GM18517 (cell line): ENCODE measurements at regions not wholly inside any gene's neighbourhood (a gene's known extent, or its start where the extent isn't known, plus 50 kb on each side); places are given as distances from the start of the nearest gene placed in this dataset.
"Not testable (repeated sequence)": the region's sequence is repeated elsewhere in the genome, so short reads cannot be mapped to it uniquely, and the experiment has no call there.

Source experiments
- ATAC-seq: cut with Tn5 transposase; IDR thresholded peaks from one replicate; pipeline ENCODE4 v1.9.1; 2021; ENCODE audit warnings: mild to moderate bottlenecking, moderate library complexity; ENCODE audit not compliant: unreplicated experiment

DNA sequence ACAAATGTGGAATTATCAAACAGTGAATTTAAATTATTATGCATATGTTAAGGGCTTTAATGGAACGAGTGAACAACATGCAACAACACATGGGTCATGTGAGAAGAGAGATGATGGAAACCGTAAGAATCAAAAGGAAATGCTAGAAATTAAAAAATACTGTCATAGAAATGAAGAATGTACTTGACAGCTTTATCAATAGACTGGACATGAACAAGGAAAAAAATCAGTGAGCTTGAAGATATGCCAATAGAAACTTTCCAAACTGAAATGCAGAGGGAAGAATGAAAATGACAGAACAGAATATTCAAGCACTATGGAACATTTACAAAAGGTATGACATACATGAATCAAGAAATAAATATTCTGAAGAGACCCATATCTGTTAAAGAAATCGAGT, 117.7 kb upstream of the KCNJ3 start:
- ATAC-seq, result no peak

GRCh38 chr2:154582694-154583093, 115.8 kb upstream of the KCNJ3 start:
- ATAC-seq, result not testable (repeated sequence)

DNA sequence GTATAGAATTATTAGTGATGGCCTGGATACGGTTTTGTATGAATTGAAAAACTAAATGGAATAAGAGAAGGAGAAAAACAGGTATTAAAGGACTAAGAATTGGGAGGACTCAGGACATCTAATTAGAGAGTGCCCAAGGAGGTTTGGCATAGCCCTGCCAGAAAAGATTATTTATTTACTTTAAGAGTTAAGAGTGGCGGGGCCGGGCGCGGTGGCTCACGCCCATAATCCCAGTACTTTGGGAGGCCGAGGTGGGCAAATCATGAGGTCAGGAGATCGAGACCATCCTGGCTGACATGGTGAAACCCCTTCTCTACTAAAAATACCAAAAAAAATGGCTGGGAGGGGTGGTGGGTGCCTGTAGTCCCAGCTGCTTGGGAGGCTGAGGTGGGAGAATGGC, 115.2 kb upstream of the KCNJ3 start:
- not testable (repeated sequence) for ATAC-seq

GRCh38 chr2:154587739-154588138, 110.8 kb upstream of the KCNJ3 start:
- no peak for ATAC-seq

DNA sequence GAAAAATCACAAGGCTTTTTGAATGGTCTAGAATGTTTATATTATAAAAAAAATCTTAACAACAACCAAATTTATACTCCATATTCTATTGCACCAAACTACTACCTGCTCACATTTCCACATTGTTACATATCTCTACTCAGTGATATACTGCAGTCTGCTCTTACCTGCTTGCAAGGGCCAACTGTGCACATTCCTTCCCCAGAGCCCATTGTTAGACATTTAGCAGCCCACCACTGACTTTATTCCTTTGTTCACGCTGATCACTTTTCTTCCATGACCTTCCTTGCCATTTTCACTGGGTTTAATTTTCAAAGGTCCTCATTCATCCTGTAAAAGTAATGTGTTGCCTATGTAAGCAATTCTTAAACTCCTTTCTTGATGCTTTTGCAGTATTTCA, 109.7 kb upstream of the KCNJ3 start:
- no peak for ATAC-seq

DNA sequence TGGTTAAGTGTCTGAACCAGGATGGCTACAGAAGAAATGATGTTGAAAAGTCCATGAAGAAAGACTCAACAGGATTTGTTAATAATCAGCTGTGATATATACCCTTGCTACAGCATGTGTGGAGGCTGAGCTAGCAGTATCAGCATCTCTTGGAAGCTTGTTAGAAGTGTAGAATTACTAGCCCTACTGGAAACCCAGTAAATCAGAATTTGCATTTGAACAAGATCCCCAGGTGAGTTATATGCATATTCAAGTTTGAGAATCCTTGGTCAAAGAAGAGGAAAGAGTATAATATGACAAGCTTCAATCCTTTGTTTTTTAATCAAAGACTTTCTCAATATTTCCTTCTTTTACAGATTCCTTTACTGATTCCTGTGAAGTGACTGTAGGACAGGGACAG, 109.0 kb upstream of the KCNJ3 start:
- ATAC-seq, result no peak

- ATAC-seq, result no peak
Measured at GRCh38 chr2:154591294-154591820, 107.1 kb upstream of the KCNJ3 start.

DNA sequence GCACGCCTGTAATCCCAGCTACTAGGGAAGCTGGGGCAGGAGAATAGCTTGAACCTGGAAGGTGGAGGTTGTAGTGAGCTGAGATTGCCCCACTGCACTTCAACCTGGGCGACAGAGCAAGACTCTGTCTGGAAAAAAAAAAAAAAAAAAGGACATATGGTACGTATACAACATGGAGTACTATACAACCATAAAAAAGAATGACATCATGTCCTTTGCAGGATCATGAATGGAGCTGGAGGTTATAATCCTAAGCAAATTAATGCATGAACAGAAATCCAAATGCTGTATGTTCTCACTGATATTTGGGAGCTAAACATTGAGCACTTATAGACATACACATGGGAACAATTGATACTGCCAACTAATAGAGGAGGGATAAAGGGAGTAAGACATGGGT, 99.3 kb upstream of the KCNJ3 start:
- ATAC-seq, result no peak

DNA sequence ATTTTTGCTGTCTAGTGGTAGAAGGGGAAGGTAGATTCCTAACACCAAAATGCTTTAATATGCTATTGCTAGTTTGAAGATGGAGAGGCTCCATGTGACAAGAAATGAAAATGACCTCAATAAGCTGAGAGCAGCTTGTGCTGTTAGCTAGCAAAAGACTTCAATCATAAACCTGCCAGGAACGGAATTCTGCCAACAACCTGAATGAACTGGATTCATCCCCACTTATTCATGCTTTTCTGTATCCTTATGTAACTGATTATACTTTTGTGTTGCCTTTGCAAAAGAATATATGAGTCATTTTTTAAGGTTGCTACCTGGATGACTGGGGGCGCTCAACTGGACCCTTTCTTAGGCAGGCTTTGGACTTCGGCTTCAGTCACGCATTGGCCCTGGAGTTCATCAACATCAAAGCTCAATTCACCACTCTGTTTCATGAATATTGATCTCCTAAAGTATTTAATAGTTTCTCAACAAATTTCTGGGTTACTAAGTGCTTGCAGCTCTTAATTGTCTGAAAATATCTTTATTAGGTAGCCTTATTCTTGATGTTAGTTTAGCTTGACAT, 97.5 kb upstream of the KCNJ3 start:
- ATAC-seq, result no peak

DNA sequence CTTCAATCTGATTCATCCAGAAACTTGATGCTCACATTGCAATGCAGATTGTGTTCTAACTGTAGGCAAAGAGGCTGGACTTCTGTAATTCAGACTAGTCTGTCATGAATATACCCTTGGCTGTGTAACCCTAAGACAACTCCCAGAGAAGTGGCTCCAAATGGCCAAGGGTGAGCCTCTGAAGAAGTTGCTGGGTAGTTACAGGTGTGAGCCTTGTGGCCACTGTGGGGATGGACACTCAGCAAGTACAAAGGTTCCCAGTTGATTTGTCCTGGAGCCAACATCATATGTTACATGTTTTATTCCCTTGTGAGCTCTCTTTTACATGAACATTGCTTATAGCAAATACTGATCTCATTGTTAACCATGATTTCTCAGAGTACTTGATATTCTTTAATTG, 94.8 kb upstream of the KCNJ3 start:
- no peak for ATAC-seq

DNA sequence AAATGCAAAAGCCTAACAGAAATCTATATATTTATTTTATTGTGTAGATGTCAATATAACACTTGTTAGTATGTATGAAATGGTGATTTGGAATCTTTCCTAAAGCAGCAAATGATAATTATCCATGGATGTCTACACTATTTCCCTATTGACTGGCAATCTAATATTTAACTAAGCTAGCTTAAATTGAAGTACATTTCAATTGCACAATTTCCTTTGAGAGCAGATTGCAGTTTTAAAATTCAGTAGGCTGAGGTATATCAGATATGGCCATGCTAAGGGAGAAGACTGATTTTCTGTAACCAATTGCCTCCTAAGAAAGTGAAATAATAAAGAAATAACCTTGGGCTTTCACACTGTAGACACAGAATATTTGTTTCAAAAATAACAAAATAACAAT, 90.1 kb upstream of the KCNJ3 start:
- no peak for ATAC-seq

- no peak for ATAC-seq
Measured at GRCh38 chr2:154614906-154615305, 83.6 kb upstream of the KCNJ3 start.

DNA sequence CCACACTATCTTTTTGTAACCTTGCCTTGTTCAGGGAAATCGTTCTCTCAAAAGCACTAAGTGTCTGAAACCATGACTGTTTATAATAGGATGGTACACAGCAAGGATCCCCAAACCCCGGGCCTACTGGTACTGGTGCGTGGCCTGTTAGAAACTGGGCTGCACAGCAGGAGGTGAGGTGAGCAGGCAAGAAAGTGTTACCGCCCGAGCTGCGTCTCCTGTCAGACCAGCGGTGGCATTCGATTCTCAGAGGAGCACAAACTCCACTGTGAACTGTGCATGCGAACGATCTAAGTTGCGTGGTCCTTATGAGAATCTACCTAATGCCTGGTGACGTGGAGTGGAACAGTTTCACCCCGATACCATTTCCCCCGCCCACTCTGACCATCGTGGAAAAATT, 81.8 kb upstream of the KCNJ3 start:
- ATAC-seq, result no peak

DNA sequence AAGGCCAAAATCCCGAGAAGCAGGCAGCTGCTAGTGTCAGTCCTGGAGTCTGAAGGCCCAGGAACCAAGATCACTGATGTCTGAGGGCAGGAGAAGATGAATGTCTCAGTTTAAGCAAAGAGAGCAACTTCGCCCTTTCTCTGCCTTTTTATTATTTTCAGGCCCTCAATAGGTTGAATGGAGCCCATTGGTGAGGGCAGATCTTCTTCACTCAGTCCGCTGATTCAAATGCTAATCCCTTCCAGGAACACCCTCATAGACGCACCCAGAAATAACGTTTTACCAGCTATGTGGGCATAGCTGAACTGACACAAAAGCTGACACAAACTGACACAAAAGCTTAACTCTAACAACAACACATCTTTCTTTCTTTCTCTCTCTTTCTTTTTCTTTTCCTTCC, 78.0 kb upstream of the KCNJ3 start:
- ATAC-seq, result no peak

DNA sequence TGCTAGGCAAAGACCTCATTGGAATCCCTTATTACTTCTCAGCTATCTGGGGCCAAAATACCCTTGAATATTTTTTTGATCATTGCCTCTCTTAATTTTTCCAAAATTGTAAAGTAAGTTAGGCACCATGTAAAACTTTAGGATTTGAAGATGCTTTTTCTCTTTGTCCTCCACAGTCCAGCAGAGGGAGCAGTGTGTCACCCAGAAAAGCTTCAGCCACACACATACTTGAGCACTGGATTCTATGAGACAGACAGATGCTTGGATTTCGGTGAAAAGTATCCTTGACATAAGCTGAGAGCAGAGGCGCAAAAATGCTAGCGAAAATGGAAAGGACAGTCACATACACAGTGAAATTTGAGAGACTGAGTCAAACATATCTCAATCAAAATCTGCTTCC, 74.7 kb upstream of the KCNJ3 start:
- peak; percentile 71 for ATAC-seq

DNA sequence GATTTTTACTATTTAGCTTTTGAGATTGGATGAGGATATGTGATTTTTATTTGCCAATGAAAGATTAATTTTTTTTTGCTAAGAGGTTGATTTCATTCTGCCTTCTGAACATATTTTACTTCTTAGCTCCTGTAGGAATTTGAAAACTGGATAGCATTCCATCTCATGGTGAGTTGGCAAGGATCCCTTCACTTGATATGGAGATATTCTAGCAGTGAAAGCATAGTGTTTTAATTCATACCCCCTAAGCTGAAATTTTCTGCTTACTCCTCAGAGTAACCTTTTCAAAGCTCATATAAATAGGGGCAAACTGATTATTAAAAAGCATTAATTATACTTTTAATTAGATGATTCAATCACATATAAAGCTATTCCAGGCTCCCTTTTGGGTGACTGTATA, 61.0 kb upstream of the KCNJ3 start:
- ATAC-seq, result no peak

GRCh38 chr2:154638783-154639182, 59.7 kb upstream of the KCNJ3 start:
- ATAC-seq, result no peak

- no peak for ATAC-seq
Measured at GRCh38 chr2:154640000-154640399, 58.5 kb upstream of the KCNJ3 start.
